K562 (cell line): ENCODE measurements at regions not wholly inside any gene's neighbourhood (a gene's known extent, or its start where the extent isn't known, plus 50 kb on each side); places are given as distances from the start of the nearest gene placed in this dataset.

Experiments
- ATAC-seq: fragments of 200-7000 bp; cut with Tn5 transposase; 3 replicates; pipeline ENCODE4 v1.9.1; 2020; ENCODE audit warnings: moderate library complexity
- BruUV-seq: library from RNA; stranded (reverse); fragments of 400-500 nt; replicated peaks from 2 replicates; lab custom pipeline; 2021; lab: Mats Ljungman, UMichigan
- CTCF ChIA-PET: fragments of 300-600 bp; formaldehyde crosslinking; extraction: SDS; loops from one replicate; lab custom pipeline; 2021; ENCODE audit warnings: low intra/inter-chr PET ratio; lab: Yijun Ruan, JAX
- POLR2A ChIA-PET: fragments of 300-600, 350-650 bp; sonication (Branson Sonifier 250); formaldehyde crosslinking; extraction: SDS; loops from one replicate; lab custom pipeline; 2021; ENCODE audit warnings: antibody characterized with exemption, inconsistent platforms; lab: Yijun Ruan, JAX
- DNase-seq, 4 experiments: peaks; one replicate each; pipeline versions ENCODE4 v3.0.0 to v3.0.0-alpha.2; 2011 to 2018; ENCODE audit warnings: low spot score in 3 of 4, mixed read lengths in 3 of 4; ENCODE audit errors: extremely low read depth in 1 of 4
- FAIRE-seq: peaks from 2 replicates; lab custom pipeline; 2011; peaks lifted over from hg19 to GRCh38; lab: Jason Lieb, UNC
- H2AFZ ChIP-seq: 2 replicates; pipeline ENCODE4 v1.6.0; 2011; ENCODE audit warnings: low read depth, low read length, control low read depth, inconsistent platforms
- H3K27ac ChIP-seq: fragments of 200-600 bp; 3 replicates; pipeline ENCODE4 v1.8.0; 2011; ENCODE audit warnings: low read depth, mild to moderate bottlenecking, control low read depth, inconsistent platforms, low read length, moderate library complexity, mixed read lengths; ENCODE audit errors: extremely low read depth
- H3K27me3 ChIP-seq, 2 experiments: fragments of 300-600 bp in 1 of 2; 2 replicates in 1 of 2; 3 replicates in 1 of 2; pipeline versions ENCODE4 v1.6.0 to v1.8.0; 2011; ENCODE audit warnings: inconsistent platforms in 2 of 2, low read length in 2 of 2, mild to moderate bottlenecking in 1 of 2, mixed read lengths in 1 of 2, moderate library complexity in 1 of 2; ENCODE audit not compliant: control insufficient read depth in 2 of 2, insufficient read depth in 2 of 2
- H3K36me3 ChIP-seq: fragments of 300-600 bp; 3 replicates; pipeline ENCODE4 v1.8.0; 2011; ENCODE audit warnings: mild to moderate bottlenecking, low read length, inconsistent platforms; ENCODE audit not compliant: control insufficient read depth, insufficient read depth
- H3K4me1 ChIP-seq, 2 experiments: fragments of 200-600 bp in 1 of 2; replicated peaks in 1 of 2; 2 replicates in 1 of 2; 3 replicates in 1 of 2; pipeline versions ENCODE4 v1.5.1 to v1.8.0; 2011; ENCODE audit warnings: inconsistent platforms in 2 of 2, low read length in 2 of 2, mild to moderate bottlenecking in 1 of 2, mixed read lengths in 1 of 2, moderate library complexity in 1 of 2; ENCODE audit not compliant: control insufficient read depth in 2 of 2, insufficient read depth in 2 of 2
- H3K4me2 ChIP-seq: 2 replicates; pipeline ENCODE4 v1.6.1; 2011; ENCODE audit warnings: low read length, control low read depth, inconsistent platforms, mixed read lengths; ENCODE audit not compliant: insufficient read depth
- H3K4me3 ChIP-seq: fragments of 200-600 bp; sonication (generic), shearing (Covaris generic); 2 replicates; pipeline ENCODE4 v1.5.1; 2016; ENCODE audit warnings: control low read depth, inconsistent platforms
- H3K79me2 ChIP-seq: fragments of 200-600 bp; 3 replicates; pipeline ENCODE4 v1.8.0; 2011; ENCODE audit warnings: low read length, inconsistent platforms; ENCODE audit not compliant: control insufficient read depth, insufficient read depth
- H3K9ac ChIP-seq, 2 experiments: 2 replicates each; pipeline versions ENCODE4 v1.6.0 to v1.6.1; 2011; ENCODE audit warnings: low read depth in 2 of 2, low read length in 2 of 2, control low read depth in 1 of 2, inconsistent platforms in 1 of 2, mild to moderate bottlenecking in 1 of 2, mixed read lengths in 1 of 2; ENCODE audit not compliant: insufficient read depth in 1 of 2
- H3K9me1 ChIP-seq: one replicate; pipeline ENCODE4 v1.6.0; 2011; ENCODE audit warnings: inconsistent platforms, mild to moderate bottlenecking, low read length, moderate library complexity; ENCODE audit not compliant: control insufficient read depth, insufficient read depth
- H3K9me3 ChIP-seq: replicated peaks from 2 replicates; pipeline ENCODE4 v1.5.1; 2011; ENCODE audit warnings: low read depth, low read length, inconsistent platforms; ENCODE audit not compliant: control insufficient read depth, insufficient read depth
- H4K20me1 ChIP-seq: replicated peaks from 2 replicates; pipeline ENCODE4 v1.6.1; 2011; ENCODE audit warnings: low read length, inconsistent platforms, mixed read lengths; ENCODE audit not compliant: control insufficient read depth, insufficient read depth
- LEF1 ChIP-seq: fragments of 450-650 bp; IDR thresholded peaks from 2 replicates; pipeline ENCODE4 v1.6.1; 2016; ENCODE audit warnings: mild to moderate bottlenecking
- PML ChIP-seq: IDR thresholded peaks from 2 replicates; pipeline ENCODE4 v1.6.1; 2012; ENCODE audit warnings: low read length, inconsistent platforms
- RAD21 ChIP-seq, 2 experiments: fragments of 250-450 bp in 1 of 2; fragments of 450-650 bp in 1 of 2; sonication (Bioruptor Pico) in 1 of 2; formaldehyde crosslinking in 1 of 2; IDR thresholded peaks in 1 of 2; conservative IDR thresholded peaks in 1 of 2; 2 replicates each; pipeline versions ENCODE4 v1.4.0 to v1.8.0; 2020 to 2022; ENCODE audit warnings: mild to moderate bottlenecking in 2 of 2, moderate library complexity in 1 of 2
- RBM34 ChIP-seq: fragments of 200-400 bp; formaldehyde crosslinking; IDR thresholded peaks from 2 replicates; pipeline ENCODE4 v1.6.1; 2018; ENCODE audit warnings: low read length, borderline replicate concordance; ENCODE audit not compliant: insufficient read depth
- UBTF ChIP-seq, 2 experiments: IDR thresholded peaks; 2 replicates each; pipeline ENCODE4 v1.6.1; 2012; ENCODE audit warnings: improper control_type of control experiment in 2 of 2, low read depth in 2 of 2, low read length in 2 of 2, borderline replicate concordance in 1 of 2
- ZNF589 ChIP-seq: fragments of 200-800 bp; sonication (Bioruptor generic); IDR thresholded peaks from 2 replicates; pipeline ENCODE4 v1.6.1; 2016; ENCODE audit warnings: low read depth, missing genetic modification characterization, missing compliant biosample characterization
- WGBS: fragments of 100-300 bp; shearing (Covaris generic); methylation state at CpG from one replicate; pipeline ENCODE4 v1.1.6; 2016; ENCODE audit warnings: low coverage, mixed read lengths; ENCODE audit not compliant: insufficient coverage; ENCODE audit errors: missing lambda C conversion rate; 5-methylcytosine and 5-hydroxymethylcytosine counted together
- in situ Hi-C: fragments of 300-500 bp; cut with MboI; formaldehyde crosslinking; loops from 4 replicates; pipeline ENCODE4 v1.15.0; 2018; ENCODE audit warnings: inconsistent platforms, mixed read lengths
- intact Hi-C: fragments of 100-400 bp; cut with micrococcal nuclease; formaldehyde crosslinking; loops from 2 replicates; pipeline ENCODE4 v1.14.2; 2022

- no peak for TF ChIP-seq LEF1
- TF ChIP-seq, all 486 proteins: peak for 0
Measured at GRCh38 chr15:59841036-59841435, 151.9 kb upstream of the BNIP2 start (continued).

- CTCF ChIA-PET: no interaction called here
- POLR2A ChIA-PET: no interaction called here
- DNase-seq: no peak
- no TSS peak for BruUV-seq
- Histone ChIP-seq H4K20me1 (no peaks in the 10 kb centered on the region), H3K4me3 (no peak overlapping the region), H2AFZ (no peak overlapping the region), H3K36me3 (no peaks in the 10 kb centered on the region), H3K9me1 (no peaks in the 10 kb centered on the region), H3K9me3 (no peaks in the 10 kb centered on the region), H3K4me2 (no peak overlapping the region), H3K4me1 (no peaks in the 10 kb centered on the region)
- no peak for ATAC-seq
- no peak for TF ChIP-seq RBM34
- no peak for TF ChIP-seq ZNF589 (CRISPR knock-in tag)
- no peak for TF ChIP-seq UBTF (IDR thresholded peaks at IDR 0.05; ENCODE audit: borderline replicate concordance in 1 of 2, low read depth in 2 of 2, low read length in 2 of 2)
- no peak for TF ChIP-seq RAD21 (CRISPR knock-in tag; conservative IDR thresholded peaks at IDR 0.05 in 1 of 2, IDR thresholded peaks at IDR 0.05 in 1 of 2)
- TF ChIP-seq PML: no peak
- TF ChIP-seq, all 486 proteins: peak for 0
- no peaks in the 10 kb centered on the region for H3K27me3 ChIP-seq
- intact Hi-C loops: no loop called here
- WGBS: 0% methylated on average over 2 of the region's 2 CpGs
- in situ Hi-C loops: no loop called here
- H3K27ac ChIP-seq: no peak overlapping the region
- no peaks in the 10 kb centered on the region for H3K79me2 ChIP-seq
- no peak overlapping the region for H3K9ac ChIP-seq
- FAIRE-seq: no peak
Measured at GRCh38 chr15:59839906-59840305, 150.8 kb upstream of the BNIP2 start.
